ENCODE measurements at regions not wholly inside any gene's neighbourhood (a gene's known extent, or its start where the extent isn't known, plus 50 kb on each side); places are given as distances from the start of the nearest gene placed in this dataset.

GRCh38 chr1:102365071-102365470 is 368.3 kb upstream of the OLFM3 start:
- TF ChIP-seq, protein P1, sequence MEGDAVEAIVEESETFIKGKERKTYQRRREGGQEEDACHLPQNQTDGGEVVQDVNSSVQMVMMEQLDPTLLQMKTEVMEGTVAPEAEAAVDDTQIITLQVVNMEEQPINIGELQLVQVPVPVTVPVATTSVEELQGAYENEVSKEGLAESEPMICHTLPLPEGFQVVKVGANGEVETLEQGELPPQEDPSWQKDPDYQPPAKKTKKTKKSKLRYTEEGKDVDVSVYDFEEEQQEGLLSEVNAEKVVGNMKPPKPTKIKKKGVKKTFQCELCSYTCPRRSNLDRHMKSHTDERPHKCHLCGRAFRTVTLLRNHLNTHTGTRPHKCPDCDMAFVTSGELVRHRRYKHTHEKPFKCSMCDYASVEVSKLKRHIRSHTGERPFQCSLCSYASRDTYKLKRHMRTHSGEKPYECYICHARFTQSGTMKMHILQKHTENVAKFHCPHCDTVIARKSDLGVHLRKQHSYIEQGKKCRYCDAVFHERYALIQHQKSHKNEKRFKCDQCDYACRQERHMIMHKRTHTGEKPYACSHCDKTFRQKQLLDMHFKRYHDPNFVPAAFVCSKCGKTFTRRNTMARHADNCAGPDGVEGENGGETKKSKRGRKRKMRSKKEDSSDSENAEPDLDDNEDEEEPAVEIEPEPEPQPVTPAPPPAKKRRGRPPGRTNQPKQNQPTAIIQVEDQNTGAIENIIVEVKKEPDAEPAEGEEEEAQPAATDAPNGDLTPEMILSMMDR (conservative IDR thresholded peaks at IDR 0.05; ENCODE audit: low read depth, low read length) = no peak
- no peak for TF ChIP-seq ELK1 (IDR thresholded peaks at IDR 0.05; ENCODE audit: borderline replicate concordance, low read depth, low read length)
- no peak for TF ChIP-seq POLR2A (IDR thresholded peaks at IDR 0.05; ENCODE audit: low read depth, low read length)
